SU-DHL-6 (cell line): ENCODE measurements at regions not wholly inside any gene's neighbourhood (a gene's known extent, or its start where the extent isn't known, plus 50 kb on each side); places are given as distances from the start of the nearest gene placed in this dataset.

Experiments used
- H2AFZ ChIP-seq: fragments of 200-600 bp; sonication (generic); 2 replicates; pipeline ENCODE4 v1.6.1; 2014; ENCODE audit warnings: low read depth, mild to moderate bottlenecking, moderate library complexity, mixed read lengths, antibody characterized with exemption, low read length; ENCODE audit not compliant: severe bottlenecking
- H3F3A ChIP-seq: fragments of 200-600 bp; shearing (Covaris generic); 2 replicates; pipeline ENCODE4 v1.6.0; 2016; ENCODE audit warnings: antibody characterized with exemption, mild to moderate bottlenecking; ENCODE audit not compliant: insufficient read depth
- H3K27ac ChIP-seq: fragments of 200-600 bp; sonication (generic); 2 replicates; pipeline ENCODE4 v1.5.1; 2016; ENCODE audit warnings: low read depth, mild to moderate bottlenecking, low read length, moderate library complexity, mixed read lengths
- H3K27me3 ChIP-seq: fragments of 200-600 bp; sonication (generic), shearing (Covaris generic); 2 replicates; pipeline ENCODE4 v1.6.0; 2014; ENCODE audit warnings: mild to moderate bottlenecking, low read length
- H3K36me3 ChIP-seq: fragments of 200-600 bp; sonication (generic); 2 replicates; pipeline ENCODE4 v1.6.1; 2014; ENCODE audit warnings: mild to moderate bottlenecking, low read length, mixed read lengths
- H3K4me2 ChIP-seq: fragments of 300-600, 200-600 bp; shearing (Covaris generic), sonication (generic); 2 replicates; pipeline ENCODE4 v1.6.0; 2014; ENCODE audit warnings: low read length, low read depth, mild to moderate bottlenecking; ENCODE audit not compliant: poor library complexity, severe bottlenecking
- H3K4me3 ChIP-seq: fragments of 200-600 bp; sonication (generic); 2 replicates; pipeline ENCODE4 v1.5.1; 2014; ENCODE audit warnings: antibody characterized with exemption, low read length, mild to moderate bottlenecking, mixed read lengths; ENCODE audit not compliant: insufficient read depth, poor library complexity, severe bottlenecking
- H3K79me2 ChIP-seq: fragments of 200-600 bp; sonication (generic); 2 replicates; pipeline ENCODE4 v1.6.1; 2014; ENCODE audit warnings: mild to moderate bottlenecking, low read length, moderate library complexity; ENCODE audit not compliant: insufficient read depth
- H3K9ac ChIP-seq: fragments of 200-600 bp; sonication (generic); 2 replicates; pipeline ENCODE4 v1.7.0; 2014; ENCODE audit warnings: mild to moderate bottlenecking, low read length
- H3K9me2 ChIP-seq: fragments of 200-600 bp; sonication (generic); replicated peaks from 2 replicates; pipeline ENCODE4 v1.6.1; 2014; ENCODE audit warnings: low read length; ENCODE audit not compliant: insufficient read depth
- H3K9me3 ChIP-seq: fragments of 200-600 bp; sonication (generic); 2 replicates; pipeline ENCODE4 v1.6.1; 2014; ENCODE audit warnings: low read length, mixed read lengths; ENCODE audit not compliant: insufficient read depth
- H4K20me1 ChIP-seq: fragments of 200-600 bp; sonication (generic); 2 replicates; pipeline ENCODE4 v1.6.1; 2014; ENCODE audit warnings: low read depth, mild to moderate bottlenecking, antibody characterized with exemption, low read length, moderate library complexity, mixed read lengths
- EZH2phosphoT487 ChIP-seq: fragments of 200-600 bp; sonication (generic), shearing (Covaris generic); conservative IDR thresholded peaks from 2 replicates; pipeline ENCODE4 v1.6.1; 2018; ENCODE audit warnings: mild to moderate bottlenecking, antibody characterized with exemption, low read length, moderate library complexity, mixed read lengths
- TF ChIP-seq, protein P1 (sequence below): fragments of 200-600 bp; sonication (generic); IDR thresholded peaks from one replicate; pipeline ENCODE4 v1.5.1; 2017; ENCODE audit warnings: antibody characterized with exemption, mild to moderate bottlenecking, low read length, moderate library complexity; ENCODE audit not compliant: insufficient read depth, poor library complexity, severe bottlenecking

DNA sequence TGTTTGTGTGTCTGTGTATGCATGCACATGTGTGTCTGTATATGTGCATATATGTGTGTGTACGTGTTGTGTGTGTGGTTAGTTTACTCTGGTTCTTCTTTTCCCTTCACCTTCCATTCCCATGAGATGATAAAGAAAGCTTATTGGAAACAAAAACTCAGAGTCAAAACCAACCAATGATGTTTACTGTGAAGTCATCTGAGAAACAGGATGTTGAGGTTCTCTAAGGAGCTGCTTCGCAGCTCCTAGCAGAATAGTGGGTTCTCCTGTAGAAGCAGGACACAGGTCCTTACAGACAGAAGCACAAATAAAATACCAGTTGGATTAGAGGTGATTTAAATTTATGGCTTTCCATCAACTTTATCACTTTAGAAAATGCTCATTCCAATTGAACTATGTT lies 256.1 kb upstream of the PLET1 start:
- Histone ChIP-seq H2AFZ (no peak overlapping the region), H3K4me3 (no peak overlapping the region), H3K79me2 (no peaks in the 10 kb centered on the region), H3K9ac (no peak overlapping the region), H3K4me2 (no peak overlapping the region), H3K27ac (no peak overlapping the region), H4K20me1 (no peaks in the 10 kb centered on the region), H3F3A (no peaks in the 10 kb centered on the region), H3K9me2 (no peaks in the 10 kb centered on the region), H3K9me3 (no peaks in the 10 kb centered on the region), H3K27me3 (no peaks in the 10 kb centered on the region), H3K36me3 (no peaks in the 10 kb centered on the region)
- TF ChIP-seq, protein P1, sequence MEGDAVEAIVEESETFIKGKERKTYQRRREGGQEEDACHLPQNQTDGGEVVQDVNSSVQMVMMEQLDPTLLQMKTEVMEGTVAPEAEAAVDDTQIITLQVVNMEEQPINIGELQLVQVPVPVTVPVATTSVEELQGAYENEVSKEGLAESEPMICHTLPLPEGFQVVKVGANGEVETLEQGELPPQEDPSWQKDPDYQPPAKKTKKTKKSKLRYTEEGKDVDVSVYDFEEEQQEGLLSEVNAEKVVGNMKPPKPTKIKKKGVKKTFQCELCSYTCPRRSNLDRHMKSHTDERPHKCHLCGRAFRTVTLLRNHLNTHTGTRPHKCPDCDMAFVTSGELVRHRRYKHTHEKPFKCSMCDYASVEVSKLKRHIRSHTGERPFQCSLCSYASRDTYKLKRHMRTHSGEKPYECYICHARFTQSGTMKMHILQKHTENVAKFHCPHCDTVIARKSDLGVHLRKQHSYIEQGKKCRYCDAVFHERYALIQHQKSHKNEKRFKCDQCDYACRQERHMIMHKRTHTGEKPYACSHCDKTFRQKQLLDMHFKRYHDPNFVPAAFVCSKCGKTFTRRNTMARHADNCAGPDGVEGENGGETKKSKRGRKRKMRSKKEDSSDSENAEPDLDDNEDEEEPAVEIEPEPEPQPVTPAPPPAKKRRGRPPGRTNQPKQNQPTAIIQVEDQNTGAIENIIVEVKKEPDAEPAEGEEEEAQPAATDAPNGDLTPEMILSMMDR, result no peak
- TF ChIP-seq EZH2phosphoT487, result no peak

DNA sequence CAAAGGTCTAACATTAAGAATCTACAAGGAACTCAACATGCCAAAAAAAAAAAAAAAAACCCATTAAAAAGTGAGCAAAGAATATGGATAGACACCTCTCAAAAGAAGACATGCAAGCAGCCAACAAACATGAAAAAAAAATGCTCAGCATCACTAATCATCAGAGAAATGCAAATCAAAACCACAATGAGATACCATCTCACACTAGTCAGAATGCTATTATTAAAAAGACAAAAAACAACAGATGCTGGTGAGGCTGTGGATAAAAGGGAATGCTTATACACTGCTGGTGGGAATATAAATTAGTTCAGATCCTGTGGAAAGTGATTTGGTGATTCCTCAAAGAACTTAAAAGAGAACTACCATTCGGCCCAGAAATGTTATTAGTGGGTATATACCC lies 257.7 kb upstream of the PLET1 start:
- H3F3A ChIP-seq, result no peaks in the 10 kb centered on the region

DNA sequence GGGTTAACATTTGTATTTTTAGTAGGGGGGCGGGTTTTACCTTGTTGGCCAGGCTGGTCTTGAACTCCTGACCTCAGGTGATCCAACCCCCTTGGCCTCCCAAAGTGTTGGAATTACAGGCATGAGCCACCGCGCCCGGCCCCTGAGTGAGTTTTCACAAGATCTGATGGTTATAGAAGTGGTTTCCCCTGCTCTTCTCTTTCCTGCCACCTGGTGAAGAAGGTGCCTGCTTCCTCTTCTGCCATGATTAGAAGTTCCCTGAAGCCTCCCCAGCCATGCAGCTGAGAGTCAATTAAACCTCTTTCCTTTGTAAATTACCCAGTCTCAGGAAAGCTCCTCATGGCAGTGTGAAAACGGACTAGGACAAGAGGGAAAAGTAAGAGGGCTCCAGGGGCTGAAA lies 259.1 kb upstream of the PLET1 start:
- Histone ChIP-seq H3K9me2 (no peaks in the 10 kb centered on the region), H3K4me2 (no peak overlapping the region), H3F3A (no peaks in the 10 kb centered on the region), H3K9ac (no peak overlapping the region), H2AFZ (no peak overlapping the region), H3K36me3 (no peaks in the 10 kb centered on the region), H3K9me3 (no peaks in the 10 kb centered on the region), H3K27me3 (no peaks in the 10 kb centered on the region), H3K79me2 (no peaks in the 10 kb centered on the region), H3K4me3 (no peak overlapping the region), H3K27ac (no peak overlapping the region), H4K20me1 (no peaks in the 10 kb centered on the region)
- TF ChIP-seq, protein P1, result no peak
- no peak for TF ChIP-seq EZH2phosphoT487

More for the DNA sequence above, 257.7 kb upstream of the PLET1 start:
- Histone ChIP-seq H3K9ac (no peak overlapping the region), H3K9me3 (no peaks in the 10 kb centered on the region), H3K4me3 (no peak overlapping the region), H3K79me2 (no peaks in the 10 kb centered on the region), H3K4me2 (no peak overlapping the region), H2AFZ (no peak overlapping the region), H3K27me3 (no peaks in the 10 kb centered on the region), H3K9me2 (no peaks in the 10 kb centered on the region), H4K20me1 (no peaks in the 10 kb centered on the region), H3K36me3 (no peaks in the 10 kb centered on the region), H3K27ac (no peak overlapping the region)
- TF ChIP-seq, protein P1, result no peak
- TF ChIP-seq EZH2phosphoT487, result no peak

DNA sequence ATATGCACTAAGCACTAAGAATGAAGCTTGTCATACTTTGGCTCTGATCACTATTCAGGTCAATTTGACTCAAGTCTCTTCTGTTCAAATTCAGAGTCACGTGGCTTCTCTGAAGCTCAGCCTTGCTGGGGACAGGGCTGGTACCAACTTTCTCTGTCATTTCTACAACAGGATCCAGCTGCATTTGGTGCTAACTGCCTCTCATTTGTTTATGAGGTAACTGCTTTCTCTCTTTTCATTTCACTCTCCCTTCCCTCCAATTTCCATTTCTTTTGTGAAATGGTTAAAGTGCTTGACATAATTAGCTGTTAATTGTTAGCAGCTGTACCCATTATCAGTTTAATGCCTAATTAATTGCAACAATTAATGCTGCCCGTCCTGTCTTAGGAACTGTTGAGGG lies 259.7 kb upstream of the PLET1 start:
- no peaks in the 10 kb centered on the region for H3K9me2 ChIP-seq
- H3F3A ChIP-seq, result no peaks in the 10 kb centered on the region
- no peak overlapping the region for H3K4me2 ChIP-seq
- no peak overlapping the region for H3K4me3 ChIP-seq
- no peaks in the 10 kb centered on the region for H3K27me3 ChIP-seq
- H3K79me2 ChIP-seq, result no peaks in the 10 kb centered on the region
- H3K9ac ChIP-seq, result no peak overlapping the region
- H3K36me3 ChIP-seq, result no peaks in the 10 kb centered on the region
- no peak overlapping the region for H3K27ac ChIP-seq
- H2AFZ ChIP-seq, result no peak overlapping the region
- H4K20me1 ChIP-seq, result no peaks in the 10 kb centered on the region
- no peak for TF ChIP-seq EZH2phosphoT487
- H3K9me3 ChIP-seq, result no peaks in the 10 kb centered on the region
